ENCODE measurements at regions not wholly inside any gene's neighbourhood (a gene's known extent, or its start where the extent isn't known, plus 50 kb on each side); places are given as distances from the start of the nearest gene placed in this dataset.

DNA sequence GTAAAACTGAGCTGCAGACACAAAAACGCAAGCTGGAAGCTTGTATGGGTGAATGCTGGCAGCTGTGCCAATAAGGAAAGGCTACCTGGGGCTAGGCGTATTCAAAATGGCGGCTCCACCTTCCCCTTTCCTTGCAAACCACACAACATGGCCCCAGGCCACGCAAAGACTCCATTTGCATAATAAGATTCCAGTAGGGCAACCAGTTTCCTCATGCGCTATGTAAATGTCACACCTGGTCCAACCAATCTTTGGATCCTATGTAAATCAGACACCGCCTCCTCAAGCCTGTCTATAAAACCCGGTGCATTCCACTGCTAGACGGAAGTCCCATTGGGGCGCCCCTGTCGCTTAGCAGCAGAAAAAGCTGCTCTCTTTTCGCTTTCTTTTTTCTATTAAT is 505.9 kb upstream of the BTBD3 start:
- TF ChIP-seq POLR2A (IDR thresholded peaks at IDR 0.05; ENCODE audit: borderline replicate concordance, extremely low read depth, insufficient read depth, insufficient read length) = no peak
- TF ChIP-seq, protein P1, sequence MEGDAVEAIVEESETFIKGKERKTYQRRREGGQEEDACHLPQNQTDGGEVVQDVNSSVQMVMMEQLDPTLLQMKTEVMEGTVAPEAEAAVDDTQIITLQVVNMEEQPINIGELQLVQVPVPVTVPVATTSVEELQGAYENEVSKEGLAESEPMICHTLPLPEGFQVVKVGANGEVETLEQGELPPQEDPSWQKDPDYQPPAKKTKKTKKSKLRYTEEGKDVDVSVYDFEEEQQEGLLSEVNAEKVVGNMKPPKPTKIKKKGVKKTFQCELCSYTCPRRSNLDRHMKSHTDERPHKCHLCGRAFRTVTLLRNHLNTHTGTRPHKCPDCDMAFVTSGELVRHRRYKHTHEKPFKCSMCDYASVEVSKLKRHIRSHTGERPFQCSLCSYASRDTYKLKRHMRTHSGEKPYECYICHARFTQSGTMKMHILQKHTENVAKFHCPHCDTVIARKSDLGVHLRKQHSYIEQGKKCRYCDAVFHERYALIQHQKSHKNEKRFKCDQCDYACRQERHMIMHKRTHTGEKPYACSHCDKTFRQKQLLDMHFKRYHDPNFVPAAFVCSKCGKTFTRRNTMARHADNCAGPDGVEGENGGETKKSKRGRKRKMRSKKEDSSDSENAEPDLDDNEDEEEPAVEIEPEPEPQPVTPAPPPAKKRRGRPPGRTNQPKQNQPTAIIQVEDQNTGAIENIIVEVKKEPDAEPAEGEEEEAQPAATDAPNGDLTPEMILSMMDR (IDR thresholded peaks at IDR 0.05 in 2 of 3, conservative IDR thresholded peaks at IDR 0.05 in 1 of 3; ENCODE audit: borderline replicate concordance in 1 of 3, insufficient read depth in 1 of 3, low read depth in 2 of 3, low read length in 2 of 3) = no peak
- TF ChIP-seq, protein P2, sequence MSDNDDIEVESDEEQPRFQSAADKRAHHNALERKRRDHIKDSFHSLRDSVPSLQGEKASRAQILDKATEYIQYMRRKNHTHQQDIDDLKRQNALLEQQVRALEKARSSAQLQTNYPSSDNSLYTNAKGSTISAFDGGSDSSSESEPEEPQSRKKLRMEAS (IDR thresholded peaks at IDR 0.05) = no peak
